PFSK-1 (cell line): ENCODE measurements at regions not wholly inside any gene's neighbourhood (a gene's known extent, or its start where the extent isn't known, plus 50 kb on each side); places are given as distances from the start of the nearest gene placed in this dataset.

ENCODE experiments used
- FOXP2 ChIP-seq: optimal IDR thresholded peaks from 2 replicates; pipeline ENCODE3; 2011; ENCODE audit warnings: borderline replicate concordance, control low read depth, inconsistent platforms; ENCODE audit not compliant: insufficient read depth; ENCODE audit errors: extremely low read length, extremely low read depth
- POLR2AphosphoS5 ChIP-seq: IDR thresholded peaks from 2 replicates; pipeline ENCODE4 v1.6.1; 2012; ENCODE audit warnings: low read depth, mild to moderate bottlenecking, control low read depth, low read length, moderate library complexity
- SIN3A ChIP-seq: IDR thresholded peaks from 2 replicates; pipeline ENCODE4 v1.6.1; 2012; ENCODE audit warnings: mild to moderate bottlenecking, low read length, moderate library complexity, borderline replicate concordance; ENCODE audit not compliant: insufficient read depth
- TAF1 ChIP-seq: IDR thresholded peaks from 2 replicates; pipeline ENCODE4 v1.6.1; 2012; ENCODE audit warnings: low read length, control low read depth, borderline replicate concordance; ENCODE audit not compliant: insufficient read depth
- TF ChIP-seq, protein P1 (sequence below), 2 experiments: IDR thresholded peaks; 2 replicates each; pipeline versions ENCODE4 v1.6.1 to v1.8.0; 2011 to 2012; ENCODE audit warnings: low read depth in 2 of 2, low read length in 2 of 2, control low read depth in 1 of 2, inconsistent platforms in 1 of 2, mild to moderate bottlenecking in 1 of 2, moderate library complexity in 1 of 2; ENCODE audit not compliant: insufficient read depth in 1 of 2

GRCh38 chr16:16908077-16908476, 529.1 kb downstream of the NPIPA7 start:
- no peak for TF ChIP-seq SIN3A
- no peak for TF ChIP-seq POLR2AphosphoS5
- TF ChIP-seq TAF1: no peak
- TF ChIP-seq, protein P1, sequence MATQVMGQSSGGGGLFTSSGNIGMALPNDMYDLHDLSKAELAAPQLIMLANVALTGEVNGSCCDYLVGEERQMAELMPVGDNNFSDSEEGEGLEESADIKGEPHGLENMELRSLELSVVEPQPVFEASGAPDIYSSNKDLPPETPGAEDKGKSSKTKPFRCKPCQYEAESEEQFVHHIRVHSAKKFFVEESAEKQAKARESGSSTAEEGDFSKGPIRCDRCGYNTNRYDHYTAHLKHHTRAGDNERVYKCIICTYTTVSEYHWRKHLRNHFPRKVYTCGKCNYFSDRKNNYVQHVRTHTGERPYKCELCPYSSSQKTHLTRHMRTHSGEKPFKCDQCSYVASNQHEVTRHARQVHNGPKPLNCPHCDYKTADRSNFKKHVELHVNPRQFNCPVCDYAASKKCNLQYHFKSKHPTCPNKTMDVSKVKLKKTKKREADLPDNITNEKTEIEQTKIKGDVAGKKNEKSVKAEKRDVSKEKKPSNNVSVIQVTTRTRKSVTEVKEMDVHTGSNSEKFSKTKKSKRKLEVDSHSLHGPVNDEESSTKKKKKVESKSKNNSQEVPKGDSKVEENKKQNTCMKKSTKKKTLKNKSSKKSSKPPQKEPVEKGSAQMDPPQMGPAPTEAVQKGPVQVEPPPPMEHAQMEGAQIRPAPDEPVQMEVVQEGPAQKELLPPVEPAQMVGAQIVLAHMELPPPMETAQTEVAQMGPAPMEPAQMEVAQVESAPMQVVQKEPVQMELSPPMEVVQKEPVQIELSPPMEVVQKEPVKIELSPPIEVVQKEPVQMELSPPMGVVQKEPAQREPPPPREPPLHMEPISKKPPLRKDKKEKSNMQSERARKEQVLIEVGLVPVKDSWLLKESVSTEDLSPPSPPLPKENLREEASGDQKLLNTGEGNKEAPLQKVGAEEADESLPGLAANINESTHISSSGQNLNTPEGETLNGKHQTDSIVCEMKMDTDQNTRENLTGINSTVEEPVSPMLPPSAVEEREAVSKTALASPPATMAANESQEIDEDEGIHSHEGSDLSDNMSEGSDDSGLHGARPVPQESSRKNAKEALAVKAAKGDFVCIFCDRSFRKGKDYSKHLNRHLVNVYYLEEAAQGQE (IDR thresholded peaks at IDR 0.05; ENCODE audit: insufficient read depth in 1 of 2, low read depth in 2 of 2, low read length in 2 of 2): no peak
- TF ChIP-seq FOXP2: no peak
